Endodermal cell (in vitro differentiated cells): ENCODE measurements at regions not wholly inside any gene's neighbourhood (a gene's known extent, or its start where the extent isn't known, plus 50 kb on each side); places are given as distances from the start of the nearest gene placed in this dataset.

Experiments
- DNase-seq: peaks from one replicate; pipeline ENCODE4 v3.0.0-alpha.2; 2017
- H3K27ac ChIP-seq: 2 replicates; pipeline ENCODE4 v1.5.1; 2013; ENCODE audit warnings: mild to moderate bottlenecking, low read depth, low read length, moderate library complexity
- H3K27me3 ChIP-seq: 2 replicates; pipeline ENCODE4 v1.6.1; 2013; ENCODE audit warnings: mild to moderate bottlenecking, low read length, moderate library complexity; ENCODE audit not compliant: insufficient read depth, control insufficient read depth, poor library complexity, severe bottlenecking
- H3K36me3 ChIP-seq: 2 replicates; pipeline ENCODE4 v1.7.0; 2013; ENCODE audit warnings: mild to moderate bottlenecking, low read length, moderate library complexity; ENCODE audit not compliant: control insufficient read depth, insufficient read depth
- H3K4me1 ChIP-seq: one replicate; pipeline ENCODE4 v1.7.0; 2013; ENCODE audit warnings: low read length; ENCODE audit not compliant: control insufficient read depth, insufficient read depth
- H3K4me3 ChIP-seq: 2 replicates; pipeline ENCODE4 v1.5.1; 2013; ENCODE audit warnings: mild to moderate bottlenecking, low read length, moderate library complexity
- H3K9ac ChIP-seq: 2 replicates; pipeline ENCODE4 v1.6.1; 2013; ENCODE audit warnings: mild to moderate bottlenecking, low read length, moderate library complexity; ENCODE audit not compliant: poor library complexity, severe bottlenecking; ENCODE audit errors: extremely low read depth
- H3K9me3 ChIP-seq: 2 replicates; pipeline ENCODE4 v1.6.1; 2013; ENCODE audit warnings: mild to moderate bottlenecking, low read length, moderate library complexity; ENCODE audit not compliant: control insufficient read depth
- H3K27ac Mint-ChIP-seq: 2 replicates; pipeline ENCODE4 v1.8.0; 2020; ENCODE audit warnings: mixed read lengths
- H3K27me3 Mint-ChIP-seq: 2 replicates; pipeline ENCODE4 v1.8.0; 2021; ENCODE audit warnings: mild to moderate bottlenecking, mixed read lengths; ENCODE audit not compliant: insufficient read depth
- H3K36me3 Mint-ChIP-seq: 2 replicates; pipeline ENCODE4 v1.8.0; 2020; ENCODE audit warnings: low read depth, mixed read lengths
- H3K4me1 Mint-ChIP-seq: 2 replicates; pipeline ENCODE4 v1.8.0; 2020; ENCODE audit warnings: mixed read lengths
- H3K4me3 Mint-ChIP-seq: 2 replicates; pipeline ENCODE4 v1.8.0; 2020; ENCODE audit warnings: mild to moderate bottlenecking, moderate library complexity, mixed read lengths
- H3K9me3 Mint-ChIP-seq: 2 replicates; pipeline ENCODE4 v1.8.0; 2020; ENCODE audit warnings: mild to moderate bottlenecking, mixed read lengths
- WGBS, 2 experiments: methylation state at CpG; one replicate each; pipeline versions ENCODE4 v1.1.5 to v1.1.7; 2013; ENCODE audit warnings: missing lambda C conversion rate in 2 of 2, mixed read lengths in 1 of 2; ENCODE audit not compliant: insufficient coverage in 1 of 2, insufficient read length in 1 of 2; 5-methylcytosine and 5-hydroxymethylcytosine counted together
- TF ChIP-seq, protein P1 (sequence below): fragments of 200-600 bp; sonication (generic); conservative IDR thresholded peaks from 2 replicates; pipeline ENCODE4 v1.5.0; 2021; ENCODE audit warnings: antibody characterized with exemption, mild to moderate bottlenecking

DNA sequence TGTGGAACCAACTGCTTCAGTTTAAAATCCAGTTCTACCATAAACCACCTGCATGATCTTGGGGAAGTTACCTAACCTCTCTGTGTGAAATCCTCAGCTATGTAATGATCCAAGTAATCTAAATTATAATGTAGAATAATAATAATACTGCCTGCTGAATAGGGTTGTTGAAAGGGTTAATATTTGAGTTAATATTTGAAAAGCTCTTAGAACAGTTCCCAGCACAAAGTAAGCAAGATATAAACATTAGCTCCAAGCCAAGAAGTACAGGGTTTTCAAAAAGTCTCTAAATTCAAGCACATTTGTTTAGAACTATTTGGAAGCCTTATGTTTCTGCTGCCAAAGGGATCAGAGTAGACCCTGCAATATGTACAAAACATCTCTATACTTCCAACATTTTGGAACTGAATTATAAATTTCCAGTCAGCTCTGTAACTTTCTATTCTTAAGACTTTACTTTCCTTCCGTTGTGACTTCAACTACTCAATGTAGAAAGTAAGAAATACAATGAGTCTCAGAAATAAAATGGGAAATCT is 76.7 kb upstream of the FAM9C start:
- H3K9ac ChIP-seq = no peak overlapping the region
- no peaks in the 10 kb centered on the region for H3K27me3 ChIP-seq
- no peaks in the 10 kb centered on the region for H3K4me1 ChIP-seq
- Mint-ChIP-seq H3K4me3 (no peak overlapping the region), H3K27ac (no peak overlapping the region), H3K36me3 (no peaks in the 10 kb centered on the region), H3K27me3 (no peaks in the 10 kb centered on the region), H3K4me1 (no peaks in the 10 kb centered on the region), H3K9me3 (peaks cover 77% of the 10 kb centered on the region)
- DNase-seq = no peak
- no peak overlapping the region for H3K27ac ChIP-seq
- WGBS, 2 experiments = no CpG with 5 or more reads among the region's 1 CpG
- H3K9me3 ChIP-seq = peaks cover 9% of the 10 kb centered on the region
- no peaks in the 10 kb centered on the region for H3K36me3 ChIP-seq
- no peak overlapping the region for H3K4me3 ChIP-seq
- TF ChIP-seq, protein P1, sequence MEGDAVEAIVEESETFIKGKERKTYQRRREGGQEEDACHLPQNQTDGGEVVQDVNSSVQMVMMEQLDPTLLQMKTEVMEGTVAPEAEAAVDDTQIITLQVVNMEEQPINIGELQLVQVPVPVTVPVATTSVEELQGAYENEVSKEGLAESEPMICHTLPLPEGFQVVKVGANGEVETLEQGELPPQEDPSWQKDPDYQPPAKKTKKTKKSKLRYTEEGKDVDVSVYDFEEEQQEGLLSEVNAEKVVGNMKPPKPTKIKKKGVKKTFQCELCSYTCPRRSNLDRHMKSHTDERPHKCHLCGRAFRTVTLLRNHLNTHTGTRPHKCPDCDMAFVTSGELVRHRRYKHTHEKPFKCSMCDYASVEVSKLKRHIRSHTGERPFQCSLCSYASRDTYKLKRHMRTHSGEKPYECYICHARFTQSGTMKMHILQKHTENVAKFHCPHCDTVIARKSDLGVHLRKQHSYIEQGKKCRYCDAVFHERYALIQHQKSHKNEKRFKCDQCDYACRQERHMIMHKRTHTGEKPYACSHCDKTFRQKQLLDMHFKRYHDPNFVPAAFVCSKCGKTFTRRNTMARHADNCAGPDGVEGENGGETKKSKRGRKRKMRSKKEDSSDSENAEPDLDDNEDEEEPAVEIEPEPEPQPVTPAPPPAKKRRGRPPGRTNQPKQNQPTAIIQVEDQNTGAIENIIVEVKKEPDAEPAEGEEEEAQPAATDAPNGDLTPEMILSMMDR = no peak

DNA sequence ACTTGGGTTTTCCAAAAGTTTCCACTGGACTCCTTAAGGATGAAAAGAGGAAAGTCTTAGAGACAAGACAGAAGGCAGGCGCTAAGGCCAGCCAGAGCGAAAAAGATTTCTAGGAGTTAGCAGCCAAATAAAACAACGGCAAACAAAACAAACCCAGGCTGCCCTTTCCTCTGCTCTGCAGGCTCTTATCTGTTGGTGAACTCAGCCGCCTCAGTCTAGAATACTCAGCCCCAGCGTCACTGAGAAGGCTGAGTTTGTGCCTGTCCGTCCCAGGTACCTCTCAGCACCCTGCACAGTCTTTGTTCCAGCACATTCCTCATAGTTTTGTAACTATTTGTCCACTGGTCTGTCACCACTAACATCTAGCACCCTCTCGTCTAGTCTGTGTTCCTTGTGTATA is 75.6 kb upstream of the FAM9C start:
- no peak for DNase-seq
- Mint-ChIP-seq H3K4me3 (no peak overlapping the region), H3K36me3 (no peaks in the 10 kb centered on the region), H3K9me3 (peaks cover 77% of the 10 kb centered on the region), H3K27me3 (no peaks in the 10 kb centered on the region), H3K4me1 (no peaks in the 10 kb centered on the region), H3K27ac (no peak overlapping the region)
- Histone ChIP-seq H3K27ac (no peak overlapping the region), H3K4me1 (no peaks in the 10 kb centered on the region), H3K27me3 (no peaks in the 10 kb centered on the region), H3K4me3 (no peak overlapping the region), H3K9ac (no peak overlapping the region), H3K9me3 (peaks cover 9% of the 10 kb centered on the region), H3K36me3 (no peaks in the 10 kb centered on the region)
- TF ChIP-seq, protein P1 = no peak
- WGBS, 2 experiments = 81 to 100% methylated on average over 2 to 7 of the region's 7 CpGs

DNA sequence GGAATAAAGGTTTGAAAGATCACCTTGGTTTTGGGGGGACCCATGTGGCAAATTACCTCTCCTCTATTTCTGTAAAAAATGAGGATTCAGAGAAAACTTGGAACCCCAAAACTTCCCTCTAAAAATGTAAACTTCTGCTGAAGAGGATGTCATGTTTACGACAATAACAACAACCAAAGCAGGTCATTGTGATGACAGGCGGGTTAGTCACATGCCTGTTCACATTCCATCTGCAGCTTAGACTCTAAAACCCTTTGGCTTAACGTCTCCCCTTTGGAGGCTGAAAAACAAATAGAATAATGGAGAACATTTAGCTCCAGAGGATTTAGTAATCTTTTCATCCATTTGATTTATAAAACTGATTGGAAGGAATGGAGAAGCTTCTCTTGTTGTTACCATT is 75.0 kb upstream of the FAM9C start:
- H3K4me1 Mint-ChIP-seq = no peaks in the 10 kb centered on the region
- H3K27ac Mint-ChIP-seq = no peak overlapping the region
- no peaks in the 10 kb centered on the region for H3K36me3 Mint-ChIP-seq
- H3K4me3 Mint-ChIP-seq = no peak overlapping the region
- Histone ChIP-seq H3K9me3 (peaks cover 9% of the 10 kb centered on the region), H3K27me3 (no peaks in the 10 kb centered on the region), H3K36me3 (no peaks in the 10 kb centered on the region), H3K4me3 (no peak overlapping the region), H3K9ac (no peak overlapping the region), H3K4me1 (no peaks in the 10 kb centered on the region), H3K27ac (no peak overlapping the region)
- DNase-seq = no peak
- TF ChIP-seq, protein P1 = no peak
- H3K9me3 Mint-ChIP-seq = peaks cover 82% of the 10 kb centered on the region
- no peaks in the 10 kb centered on the region for H3K27me3 Mint-ChIP-seq
- WGBS, 2 experiments = 80 to 84% methylated on average over 1 to 3 of the region's 3 CpGs
